Stomach smooth muscle (tissue), 2 donors: ENCODE measurements at regions not wholly inside any gene's neighbourhood (a gene's known extent, or its start where the extent isn't known, plus 50 kb on each side); places are given as distances from the start of the nearest gene placed in this dataset.
A peak's percentile ranks its signal among the peaks of the same experiment; 100 is the strongest.

Experiments
- H3K27ac ChIP-seq: one replicate; pipeline ENCODE4 v1.7.0; 2013; ENCODE audit warnings: mild to moderate bottlenecking, low read length, inconsistent platforms
- H3K27me3 ChIP-seq, 2 donors: one replicate each; pipeline ENCODE4 v1.7.0; 2013; ENCODE audit warnings: low read length in 2 of 2; ENCODE audit not compliant: insufficient read depth in 2 of 2, control insufficient read depth in 1 of 2
- H3K36me3 ChIP-seq, 2 donors: one replicate each; pipeline ENCODE4 v1.7.0; 2013; ENCODE audit warnings: low read length in 2 of 2; ENCODE audit not compliant: control insufficient read depth in 2 of 2, insufficient read depth in 2 of 2
- H3K4me1 ChIP-seq: one replicate; pipeline ENCODE4 v1.7.0; 2013; ENCODE audit warnings: low read length; ENCODE audit not compliant: control insufficient read depth, insufficient read depth
- H3K4me3 ChIP-seq, 2 donors: one replicate each; pipeline ENCODE4 v1.7.0; 2013; ENCODE audit warnings: low read length in 2 of 2
- H3K9ac ChIP-seq, 2 donors: one replicate each; pipeline ENCODE4 v1.7.0; 2013; ENCODE audit warnings: low read length in 2 of 2, mild to moderate bottlenecking in 1 of 2
- H3K9me3 ChIP-seq, 2 donors: one replicate each; pipeline ENCODE4 v1.7.0; 2013; ENCODE audit warnings: low read length in 2 of 2; ENCODE audit not compliant: control insufficient read depth in 2 of 2
- donor health status: healthy.
- donor health status: Pancreatic carcinoma.

DNA sequence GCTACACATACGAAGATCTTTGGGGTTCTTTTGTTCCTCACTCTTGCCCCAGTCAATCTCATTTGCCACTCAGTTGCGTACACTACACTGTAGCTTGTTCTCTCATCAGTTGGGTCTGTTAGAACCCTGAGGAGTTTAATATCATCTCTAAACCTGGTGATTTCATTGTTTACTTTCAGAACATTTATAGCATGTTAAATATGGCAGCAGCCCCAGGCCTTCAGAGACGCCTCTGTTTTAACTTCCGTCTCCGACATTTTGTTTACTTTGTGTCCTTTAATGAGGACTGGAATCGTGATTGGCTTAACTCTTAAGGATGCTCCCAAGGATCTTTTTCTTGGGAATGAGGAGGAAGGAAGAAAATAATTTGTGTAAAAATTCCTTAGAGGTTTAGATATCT lies 510.1 kb downstream of the NR2F1-AS1 start:
- no peaks in the 10 kb centered on the region for H3K9me3 ChIP-seq
- no peaks in the 10 kb centered on the region for H3K36me3 ChIP-seq
- no peaks in the 10 kb centered on the region for H3K27me3 ChIP-seq
- no peak overlapping the region for H3K9ac ChIP-seq
- peak overlapping the region in 1 of 2 donors; percentile 31 for H3K4me3 ChIP-seq
- H3K4me1 ChIP-seq: no peaks in the 10 kb centered on the region
- no peak overlapping the region for H3K27ac ChIP-seq

DNA sequence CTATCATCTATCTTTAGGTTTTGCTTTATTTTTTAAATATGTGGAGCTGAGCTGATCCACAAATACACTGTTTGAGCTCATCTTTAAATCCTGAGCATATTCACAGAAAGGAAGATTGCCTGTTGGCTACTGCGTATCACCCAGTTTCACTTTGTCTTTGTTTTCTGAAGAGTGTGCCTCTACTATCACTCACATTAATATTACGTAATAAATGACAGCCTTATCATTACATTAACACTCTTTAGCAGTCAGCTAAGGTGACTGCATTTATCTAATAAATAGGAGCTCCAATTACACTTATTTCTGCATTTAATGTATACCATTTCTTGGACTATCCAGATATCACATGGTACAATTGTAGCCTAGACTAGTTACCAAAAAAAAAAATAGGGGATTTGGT lies 511.7 kb downstream of the NR2F1-AS1 start:
- H3K9ac ChIP-seq: no peak overlapping the region
- no peak overlapping the region for H3K27ac ChIP-seq
- H3K36me3 ChIP-seq: no peaks in the 10 kb centered on the region
- H3K4me3 ChIP-seq: no peak overlapping the region
- H3K27me3 ChIP-seq: no peaks in the 10 kb centered on the region
- H3K4me1 ChIP-seq: no peaks in the 10 kb centered on the region
- no peaks in the 10 kb centered on the region for H3K9me3 ChIP-seq

DNA sequence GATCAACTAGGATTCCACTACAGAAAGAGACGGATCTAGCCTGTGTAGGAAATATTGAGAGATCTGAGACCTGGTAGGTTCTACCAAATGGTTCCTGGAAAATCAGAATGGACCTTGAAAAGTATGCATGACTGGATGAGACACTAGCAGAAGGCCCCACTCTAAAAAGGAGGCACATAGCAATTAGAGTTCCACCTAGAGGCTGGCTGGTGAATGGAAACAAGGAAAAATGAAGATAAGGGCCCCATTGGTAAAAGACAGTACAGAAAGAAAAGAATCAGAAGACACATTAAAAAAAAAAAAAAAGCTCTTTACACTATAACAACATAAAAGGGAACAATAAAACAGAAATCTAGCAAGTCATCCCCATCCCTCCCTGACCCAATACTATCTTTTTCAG lies 518.5 kb downstream of the NR2F1-AS1 start:
- Histone ChIP-seq H3K27me3 (no peaks in the 10 kb centered on the region), H3K9ac (no peak overlapping the region), H3K4me1 (no peaks in the 10 kb centered on the region), H3K36me3 (no peaks in the 10 kb centered on the region), H3K9me3 (no peaks in the 10 kb centered on the region), H3K4me3 (no peak overlapping the region), H3K27ac (no peak overlapping the region)

DNA sequence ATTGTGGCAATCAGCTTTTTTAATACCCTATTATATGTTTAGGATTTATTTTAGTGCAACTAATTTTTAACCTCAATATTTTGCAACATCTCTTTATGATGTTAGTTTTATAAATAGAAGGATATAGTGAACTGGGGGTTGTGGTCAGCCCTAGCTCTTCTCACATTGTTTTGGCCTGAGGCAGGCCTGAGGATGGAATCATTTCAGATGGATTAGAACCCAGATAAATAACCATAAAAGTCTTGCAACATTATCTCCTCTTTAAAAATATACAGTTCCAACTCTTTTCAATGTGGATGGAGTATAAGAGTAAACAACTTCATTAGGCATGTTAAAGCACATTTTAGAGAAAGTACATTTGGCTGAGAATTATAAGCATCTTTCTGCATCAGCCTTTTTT lies 522.7 kb downstream of the NR2F1-AS1 start:
- Histone ChIP-seq H3K36me3 (no peaks in the 10 kb centered on the region), H3K4me1 (no peaks in the 10 kb centered on the region), H3K27me3 (no peaks in the 10 kb centered on the region), H3K4me3 (no peak overlapping the region), H3K9me3 (no peaks in the 10 kb centered on the region), H3K27ac (no peak overlapping the region), H3K9ac (no peak overlapping the region)

DNA sequence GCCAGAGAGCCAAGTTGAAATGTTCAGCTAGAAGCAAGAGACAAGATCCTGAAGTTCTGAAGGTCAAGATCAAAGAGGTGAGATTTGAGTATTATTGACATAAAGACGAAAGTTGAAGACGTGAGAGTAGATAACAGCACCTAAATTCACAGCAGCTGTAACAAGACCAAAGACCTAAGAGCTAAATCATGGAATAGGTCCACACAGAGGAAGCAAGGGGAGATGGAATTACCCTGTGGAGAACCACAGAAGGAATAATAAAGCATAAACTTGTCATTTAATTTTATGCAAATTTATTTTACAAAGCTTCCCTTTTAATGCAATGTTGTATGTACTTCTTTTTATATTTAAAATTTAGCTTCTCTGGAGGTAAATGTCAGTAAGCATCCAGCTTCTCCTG lies 523.7 kb downstream of the NR2F1-AS1 start:
- no peak overlapping the region for H3K27ac ChIP-seq
- no peaks in the 10 kb centered on the region for H3K4me1 ChIP-seq
- no peak overlapping the region for H3K4me3 ChIP-seq
- H3K9ac ChIP-seq: no peak overlapping the region
- H3K36me3 ChIP-seq: no peaks in the 10 kb centered on the region
- H3K9me3 ChIP-seq: no peaks in the 10 kb centered on the region
- H3K27me3 ChIP-seq: no peaks in the 10 kb centered on the region

DNA sequence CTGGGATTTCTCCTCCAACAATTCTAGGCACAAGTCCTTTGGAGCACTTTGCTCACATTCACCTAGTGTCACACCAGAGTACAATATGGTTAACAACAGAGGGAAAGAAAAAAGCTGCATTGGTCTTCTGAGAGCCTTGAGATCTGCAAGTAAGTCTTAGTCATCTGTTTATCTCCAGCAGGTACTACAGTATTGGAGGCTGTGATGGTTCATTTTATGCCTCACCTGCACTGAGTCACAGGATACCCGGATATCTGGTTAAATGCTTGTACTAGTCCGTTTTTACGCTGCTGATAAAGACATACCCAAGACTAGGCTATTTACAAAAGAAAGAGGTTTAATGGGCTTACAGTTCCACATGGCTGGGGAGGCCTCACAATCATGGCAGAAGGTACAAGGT lies 525.0 kb downstream of the NR2F1-AS1 start:
- Histone ChIP-seq H3K9ac (no peak overlapping the region), H3K4me3 (no peak overlapping the region), H3K36me3 (no peaks in the 10 kb centered on the region), H3K27ac (no peak overlapping the region), H3K27me3 (no peaks in the 10 kb centered on the region), H3K9me3 (no peaks in the 10 kb centered on the region), H3K4me1 (no peaks in the 10 kb centered on the region)

DNA sequence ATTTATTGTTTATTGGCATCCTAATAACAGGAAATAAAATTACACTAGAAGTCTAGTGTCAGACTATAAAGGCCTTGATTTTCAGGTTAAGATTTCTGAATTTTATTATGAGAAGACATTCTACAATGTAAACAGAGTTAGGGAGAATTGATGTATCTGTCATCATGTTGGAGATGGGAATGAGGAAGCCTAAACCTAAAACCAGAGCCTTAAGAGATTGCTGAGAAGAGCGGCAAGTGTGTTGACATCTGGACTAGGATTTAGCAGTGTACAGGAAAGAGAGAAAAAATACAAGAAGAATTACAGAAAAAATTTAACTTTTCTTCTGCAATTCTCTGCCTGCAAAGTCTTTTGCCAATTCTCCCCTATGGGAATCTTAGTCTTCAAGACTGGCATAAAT lies 525.5 kb downstream of the NR2F1-AS1 start:
- Histone ChIP-seq H3K27ac (no peak overlapping the region), H3K4me3 (no peak overlapping the region)

DNA sequence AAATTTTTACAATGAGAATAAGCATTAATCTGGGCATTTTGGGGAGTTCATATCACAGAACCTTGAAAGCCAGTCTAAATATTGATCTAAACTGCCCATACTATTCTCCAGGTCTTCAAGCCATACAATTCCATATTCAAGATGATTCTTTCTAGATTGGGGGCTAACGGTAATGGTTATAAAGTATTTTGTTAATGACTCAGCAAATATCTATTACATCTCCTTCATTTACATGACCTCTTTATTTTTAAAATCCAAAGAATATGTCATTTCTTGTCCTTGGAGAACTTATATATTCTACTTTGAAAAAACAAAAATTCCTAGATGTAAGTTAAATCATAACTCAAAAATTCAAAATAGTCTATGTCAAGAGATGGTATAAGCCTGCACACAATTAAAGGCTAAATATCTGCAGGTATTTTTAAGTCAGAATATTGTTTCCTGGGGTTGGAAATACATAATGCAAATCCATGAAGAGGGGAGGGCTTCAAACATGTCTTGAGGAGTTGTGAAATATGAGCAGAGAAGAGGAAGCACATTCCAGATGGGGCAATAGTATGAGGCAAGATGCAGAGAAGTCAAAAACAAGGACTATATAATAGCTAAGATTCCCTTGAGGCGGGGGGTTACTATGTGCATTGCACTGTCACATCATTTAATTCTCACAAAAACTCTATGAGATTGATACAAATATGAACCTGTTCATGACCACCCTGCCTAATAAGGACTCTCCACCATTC lies 526.4 kb downstream of the NR2F1-AS1 start:
- H3K9ac ChIP-seq: no peak overlapping the region
- no peaks in the 10 kb centered on the region for H3K36me3 ChIP-seq
- H3K27ac ChIP-seq: no peak overlapping the region
- H3K9me3 ChIP-seq: no peaks in the 10 kb centered on the region
- no peak overlapping the region for H3K4me3 ChIP-seq
- no peaks in the 10 kb centered on the region for H3K27me3 ChIP-seq
- H3K4me1 ChIP-seq: no peaks in the 10 kb centered on the region

More for the DNA sequence above, 525.5 kb downstream of the NR2F1-AS1 start:
- Histone ChIP-seq H3K36me3 (no peaks in the 10 kb centered on the region), H3K27me3 (no peaks in the 10 kb centered on the region), H3K4me1 (no peaks in the 10 kb centered on the region), H3K9ac (no peak overlapping the region), H3K9me3 (no peaks in the 10 kb centered on the region)

DNA sequence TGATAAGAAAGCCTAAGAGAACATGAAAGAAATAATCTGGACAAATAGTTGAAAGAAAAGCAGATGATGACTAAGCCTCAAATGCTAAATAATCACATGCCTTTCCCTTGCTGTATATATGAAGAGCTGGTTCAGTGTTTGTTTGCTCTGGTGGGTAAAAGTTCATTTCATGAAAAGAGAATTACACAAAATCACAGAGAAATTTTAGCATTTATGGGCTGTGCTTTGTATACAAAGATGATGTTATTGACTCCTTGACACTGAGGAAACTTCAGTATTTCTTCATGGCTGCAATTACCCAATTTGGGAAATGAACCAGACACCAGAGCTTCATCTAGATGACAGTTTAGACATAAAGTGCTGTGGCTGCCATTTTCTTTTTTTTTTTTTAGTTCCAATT lies 527.2 kb downstream of the NR2F1-AS1 start:
- H3K27ac ChIP-seq: no peak overlapping the region
- no peaks in the 10 kb centered on the region for H3K27me3 ChIP-seq
- H3K9ac ChIP-seq: no peak overlapping the region
- no peaks in the 10 kb centered on the region for H3K9me3 ChIP-seq
- no peaks in the 10 kb centered on the region for H3K4me1 ChIP-seq
- H3K4me3 ChIP-seq: no peak overlapping the region
- no peaks in the 10 kb centered on the region for H3K36me3 ChIP-seq

DNA sequence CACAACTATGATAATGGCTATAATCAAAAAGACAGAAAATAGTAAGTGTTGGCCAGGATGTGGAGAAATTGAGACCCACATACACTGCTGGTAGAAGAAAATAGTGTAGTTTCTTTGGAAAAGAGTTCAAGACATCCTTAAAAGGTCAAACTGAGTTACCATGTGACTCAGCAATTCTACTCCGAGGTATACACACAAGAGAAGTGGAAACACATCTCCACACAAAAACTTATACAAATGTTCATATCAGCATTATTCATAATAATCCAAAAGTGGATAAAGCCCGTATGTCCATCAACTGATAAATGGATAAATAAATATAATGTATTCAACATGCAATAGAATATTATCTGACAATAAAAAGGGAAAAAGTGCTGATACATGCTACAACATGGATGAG lies 532.2 kb downstream of the NR2F1-AS1 start:
- no peaks in the 10 kb centered on the region for H3K36me3 ChIP-seq

DNA sequence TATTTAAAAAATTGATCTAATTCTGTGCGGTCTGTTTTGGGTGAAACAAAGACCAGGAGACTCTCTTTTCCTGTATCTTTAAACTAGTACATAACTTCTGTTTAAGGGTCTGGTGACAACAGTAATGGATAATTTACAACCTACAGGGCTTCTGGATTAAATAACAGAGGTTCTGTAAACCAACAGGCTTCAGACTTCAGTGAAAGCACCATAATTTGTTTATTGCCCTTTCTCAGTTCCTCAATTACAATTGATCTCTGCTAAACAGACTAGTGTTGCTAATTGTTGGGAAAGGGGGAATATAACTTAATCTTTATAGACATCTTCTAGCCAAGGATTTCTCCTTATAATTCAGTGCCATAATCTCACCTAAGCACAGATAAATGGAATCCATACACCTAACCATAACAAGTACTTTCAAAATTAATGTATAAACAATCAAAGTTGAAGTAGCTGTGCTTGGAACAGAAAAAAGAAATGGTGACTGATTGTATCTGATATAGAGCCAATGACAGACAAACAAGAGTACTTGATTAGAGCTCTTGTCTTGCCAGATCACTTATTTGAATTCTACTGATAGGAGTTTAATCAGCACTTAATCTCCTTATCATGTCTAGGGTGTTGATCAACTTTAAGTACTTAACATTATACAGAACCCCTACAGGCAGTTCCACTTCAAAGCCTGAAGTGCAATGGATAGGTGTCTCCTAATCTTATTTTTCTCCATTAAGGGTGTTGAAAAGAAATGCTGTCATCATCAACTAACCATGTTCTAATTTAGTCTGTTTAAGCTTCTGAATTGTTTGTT lies 536.0 kb downstream of the NR2F1-AS1 start:
- Histone ChIP-seq H3K9ac (no peak overlapping the region), H3K36me3 (no peaks in the 10 kb centered on the region), H3K9me3 (no peaks in the 10 kb centered on the region), H3K27me3 (no peaks in the 10 kb centered on the region), H3K4me3 (no peak overlapping the region), H3K4me1 (no peaks in the 10 kb centered on the region), H3K27ac (no peak overlapping the region)

More for the DNA sequence above, 532.2 kb downstream of the NR2F1-AS1 start:
- H3K27ac ChIP-seq: no peak overlapping the region
- H3K4me1 ChIP-seq: no peaks in the 10 kb centered on the region
- H3K4me3 ChIP-seq: no peak overlapping the region
- H3K9ac ChIP-seq: no peak overlapping the region
- no peaks in the 10 kb centered on the region for H3K9me3 ChIP-seq
- H3K27me3 ChIP-seq: no peaks in the 10 kb centered on the region
